ENCODE measurements at regions not wholly inside any gene's neighbourhood (a gene's known extent, or its start where the extent isn't known, plus 50 kb on each side); places are given as distances from the start of the nearest gene placed in this dataset.
"Not testable (repeated sequence)": the region's sequence is repeated elsewhere in the genome, so short reads cannot be mapped to it uniquely, and the experiment has no call there.

DNA sequence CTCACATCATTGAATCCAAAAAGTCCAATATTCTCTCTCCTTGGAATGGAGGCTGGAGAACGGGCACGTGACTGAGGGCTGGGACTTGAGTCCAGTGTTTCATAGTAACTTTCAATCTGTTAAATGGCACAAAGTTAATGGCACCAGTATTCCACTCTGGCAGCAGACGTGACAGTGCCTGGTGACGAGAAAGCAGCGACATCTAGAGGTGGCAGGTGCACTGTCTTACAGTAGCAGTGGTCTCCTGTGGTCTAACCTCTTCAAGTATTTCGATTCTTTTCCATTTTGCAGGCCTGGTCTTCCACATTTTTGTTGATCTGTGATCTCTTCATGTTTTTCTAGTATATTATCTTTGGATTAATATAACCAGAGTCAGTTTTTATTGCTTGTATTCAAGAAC lies 107.1 kb downstream of the OXSM start:
- no peak for FAIRE-seq

DNA sequence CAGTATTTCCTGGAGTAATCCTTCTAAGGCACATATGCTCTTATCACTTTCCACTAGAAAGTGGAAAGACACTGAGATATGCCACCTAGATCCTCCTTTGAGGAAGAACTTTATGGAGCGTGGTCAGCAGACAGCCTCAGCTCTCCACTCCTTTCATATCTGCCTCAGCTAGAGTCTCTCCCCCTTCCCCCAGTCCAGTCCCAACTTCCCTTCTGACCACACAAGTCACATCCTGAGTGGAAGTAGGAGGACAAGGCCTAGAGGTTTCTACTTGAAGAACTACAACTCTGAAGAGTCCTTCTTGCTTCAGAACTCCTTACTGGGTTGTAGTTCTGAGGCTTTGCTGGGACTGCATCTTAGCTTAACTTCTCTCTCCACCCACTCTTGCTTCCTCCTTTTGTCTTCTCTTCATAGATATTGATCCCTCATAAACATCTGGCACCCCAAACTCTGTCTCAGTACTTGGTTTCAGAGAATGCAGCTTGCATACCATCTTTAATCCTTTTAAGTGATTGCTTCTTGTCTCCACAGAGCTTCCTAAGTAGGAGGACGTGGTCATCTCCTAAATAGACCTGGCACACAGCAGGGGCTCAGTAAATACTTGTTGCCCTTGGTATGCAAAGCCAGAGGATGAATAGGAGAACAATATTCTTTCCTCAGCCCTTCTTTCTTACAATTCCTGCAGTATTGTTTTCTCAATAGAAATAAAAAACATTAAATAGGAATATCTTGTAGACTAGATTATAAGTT lies 109.6 kb downstream of the OXSM start:
- FAIRE-seq, result no peak

DNA sequence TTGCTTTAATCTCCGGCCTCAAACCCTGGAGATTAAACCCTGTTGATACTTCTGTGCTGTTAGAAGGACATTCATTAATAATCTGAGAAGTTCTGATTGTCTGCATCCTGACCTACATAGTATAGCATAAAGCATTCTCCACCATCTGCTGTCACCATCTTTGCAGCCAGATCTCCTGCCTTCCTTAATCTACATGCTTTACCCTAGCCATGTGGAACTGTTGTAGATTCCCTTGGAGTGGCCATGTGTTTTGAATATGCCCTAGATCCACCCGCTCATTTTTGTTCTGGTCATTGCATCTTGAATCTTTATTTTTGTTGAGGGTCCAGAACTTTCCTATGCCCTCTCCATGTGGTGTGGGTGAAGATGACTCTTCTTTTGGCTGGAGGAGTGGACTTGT lies 110.3 kb downstream of the OXSM start:
- no peak for FAIRE-seq

DNA sequence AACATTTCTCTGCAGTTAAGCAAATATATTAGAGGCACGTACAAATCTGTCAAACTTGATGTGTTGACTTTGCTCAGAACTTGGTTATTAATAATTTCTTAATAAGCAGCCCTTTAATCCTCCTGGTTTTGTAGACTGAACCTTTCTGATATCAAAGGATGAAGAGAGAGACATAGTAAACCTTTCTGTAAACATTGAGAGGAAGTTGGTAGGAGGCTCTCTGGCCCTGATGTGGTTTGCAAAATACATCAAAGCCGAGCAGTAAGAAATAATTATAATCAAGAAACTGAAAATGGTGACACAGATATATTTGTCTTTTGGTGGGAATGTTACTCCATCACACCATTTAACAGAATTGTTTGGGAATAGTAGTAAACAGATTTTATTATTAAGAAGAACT lies 111.9 kb downstream of the OXSM start:
- no peak for FAIRE-seq

DNA sequence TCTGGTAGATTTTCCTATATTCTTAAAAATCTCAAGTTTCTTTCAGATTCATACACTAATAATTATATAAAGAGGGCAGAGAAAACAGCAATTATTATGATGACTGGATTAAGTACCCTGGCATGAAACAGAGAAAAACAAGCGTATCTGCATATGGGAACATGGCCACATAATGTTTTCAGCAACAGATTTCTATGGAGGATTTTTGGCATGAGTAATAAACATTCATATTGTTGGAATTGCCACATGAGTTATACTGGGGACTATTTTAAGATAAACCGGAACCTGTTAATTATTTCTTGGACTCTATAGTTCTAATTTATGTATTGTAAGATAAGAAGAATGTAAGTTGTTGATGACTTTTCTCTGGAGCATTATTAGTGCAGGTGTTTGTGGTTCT lies 112.7 kb downstream of the OXSM start:
- FAIRE-seq, result no peak

DNA sequence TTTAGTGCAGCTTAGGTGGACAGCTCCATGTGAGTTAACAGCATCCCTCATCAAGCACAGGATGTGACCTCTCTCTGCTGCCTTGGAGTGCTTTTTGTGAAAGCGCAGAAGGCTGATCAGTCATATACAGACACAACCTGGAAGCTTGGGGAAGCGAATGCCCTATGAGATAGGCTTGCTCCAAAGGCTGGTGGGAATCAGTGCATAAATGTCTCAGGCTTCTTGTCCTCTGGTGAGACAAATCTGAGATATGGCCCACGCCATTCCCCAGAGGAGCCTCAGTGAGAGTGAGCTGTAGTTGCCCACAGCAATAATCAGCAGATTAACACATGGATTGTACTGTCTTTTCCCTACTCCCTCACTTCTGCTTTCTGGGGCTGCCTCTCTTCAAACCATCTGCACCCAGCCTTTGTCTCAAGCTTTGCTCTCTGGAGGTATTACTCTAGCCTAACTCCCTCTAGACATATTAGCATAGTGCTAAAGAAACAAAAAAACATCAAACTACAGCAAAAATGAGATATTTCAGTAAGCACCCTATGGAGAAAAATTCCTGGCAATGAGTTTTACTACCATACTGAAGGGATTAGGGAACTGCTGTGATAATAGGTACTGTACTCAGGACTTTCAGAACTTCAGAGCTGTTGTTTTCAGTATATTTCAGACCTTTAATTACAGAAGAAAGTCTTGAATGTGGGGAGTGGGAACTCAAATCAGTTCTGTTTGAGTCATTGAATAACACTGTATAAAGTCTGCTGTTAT lies 113.7 kb downstream of the OXSM start:
- no peak for FAIRE-seq

DNA sequence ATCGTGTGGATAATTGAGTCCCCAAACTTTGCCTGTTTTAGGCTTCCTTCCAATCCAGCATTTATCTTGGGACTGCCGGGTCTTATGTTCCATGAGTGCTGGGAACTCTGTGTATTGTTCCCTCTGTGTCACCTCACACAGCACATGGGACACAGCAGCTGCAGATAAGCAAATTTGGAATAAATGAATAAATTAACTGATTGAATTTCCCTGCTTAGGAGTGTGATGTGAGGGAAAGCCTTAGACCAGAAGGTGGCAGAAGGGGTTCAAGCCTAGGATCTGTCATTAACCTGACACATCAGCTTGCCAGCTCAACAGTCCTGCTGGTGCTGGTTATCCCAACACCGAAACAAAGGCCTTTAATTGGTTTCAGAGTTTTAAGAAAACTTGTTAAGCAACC lies 114.3 kb downstream of the OXSM start:
- no peak for FAIRE-seq

DNA sequence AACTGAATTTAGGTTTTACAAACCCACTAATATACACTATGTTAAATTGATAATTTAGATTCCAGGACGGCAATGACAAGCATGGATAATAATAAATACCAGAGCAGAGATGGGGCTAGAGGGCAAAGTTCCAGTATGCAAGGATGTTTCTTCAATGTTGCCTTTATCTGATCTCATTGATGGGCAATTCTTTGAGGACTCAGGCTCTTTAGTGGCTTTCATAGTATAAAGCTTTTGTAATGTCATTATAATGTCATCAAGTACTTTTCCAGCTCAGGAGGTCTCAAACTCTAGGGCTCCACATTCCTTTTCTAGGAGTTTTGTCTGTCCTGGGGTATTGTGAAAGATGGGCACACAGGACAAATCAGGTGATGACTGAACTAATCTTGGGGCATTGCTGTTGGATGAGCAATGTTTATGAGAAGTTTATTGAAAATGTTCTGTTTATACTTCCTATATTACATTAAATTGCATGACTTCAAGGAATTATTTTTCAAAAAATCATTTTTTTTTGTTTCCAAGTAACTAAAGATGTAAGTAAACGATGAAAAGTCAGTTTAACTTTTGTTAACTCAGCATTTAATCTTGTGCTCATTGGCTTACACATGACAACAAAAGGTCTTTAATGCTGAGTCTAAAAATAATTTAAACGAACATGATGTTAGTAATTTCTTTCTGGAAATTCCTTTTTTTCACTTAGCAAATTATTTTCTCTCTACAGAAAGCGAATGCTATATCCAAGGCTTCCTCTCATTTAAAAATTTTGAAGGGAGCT lies 116.4 kb downstream of the OXSM start:
- FAIRE-seq, result no peak

DNA sequence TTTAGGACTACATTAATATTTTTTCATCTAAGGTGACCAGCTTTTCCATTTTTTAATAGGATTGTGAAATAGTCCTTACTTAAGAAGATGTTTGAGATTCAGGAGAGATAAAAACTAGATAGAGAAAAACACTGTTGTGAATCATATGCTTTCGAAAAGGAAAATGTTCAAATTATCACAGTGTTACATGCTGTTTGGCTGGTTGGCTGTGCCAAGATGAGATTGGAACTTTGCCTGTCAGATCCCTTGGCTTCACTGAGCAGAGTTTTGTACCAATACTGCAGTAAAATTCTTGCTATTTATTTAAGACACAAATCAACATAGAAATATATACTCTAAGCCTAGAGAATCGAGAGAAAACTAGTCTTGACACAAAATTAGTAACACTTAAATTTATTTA lies 117.2 kb downstream of the OXSM start:
- FAIRE-seq, result no peak

DNA sequence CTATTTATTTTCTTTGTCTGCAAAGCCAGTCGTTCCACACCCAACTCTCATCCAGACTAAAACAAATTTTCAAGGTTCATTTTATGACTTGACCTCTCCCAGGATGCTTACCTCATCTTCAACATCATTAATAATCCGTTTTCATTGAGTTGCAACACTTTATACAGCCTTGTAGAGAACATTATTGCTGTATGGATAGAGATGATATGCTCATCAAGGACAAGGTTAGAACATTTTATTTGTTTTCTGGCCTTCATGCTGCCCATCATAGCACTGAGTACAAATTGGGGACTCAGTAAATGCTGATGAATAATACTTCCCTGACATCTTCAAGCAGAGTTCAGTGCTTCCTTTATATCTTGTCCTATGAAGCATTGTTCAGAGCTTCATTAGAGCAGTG lies 120.2 kb downstream of the OXSM start:
- no peak for FAIRE-seq

DNA sequence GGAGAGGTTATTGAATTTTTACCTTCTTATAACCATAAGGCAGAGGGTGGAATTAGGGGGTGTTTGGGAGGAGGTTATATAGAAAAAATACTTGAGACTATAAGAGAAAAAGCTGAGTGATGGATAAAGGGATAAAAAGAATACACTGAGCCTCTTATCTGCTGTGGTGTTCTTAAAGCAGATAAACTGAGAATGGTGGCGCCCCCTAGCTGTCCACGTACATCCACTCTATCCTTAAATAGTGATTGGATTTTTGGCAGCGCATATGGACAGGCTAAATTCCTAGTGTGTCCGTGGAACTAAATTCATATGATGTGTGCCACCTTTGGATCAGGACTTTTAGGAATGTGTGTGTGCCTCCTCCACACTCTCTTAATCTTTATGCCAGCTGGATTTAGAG lies 121.1 kb downstream of the OXSM start:
- FAIRE-seq, result no peak

DNA sequence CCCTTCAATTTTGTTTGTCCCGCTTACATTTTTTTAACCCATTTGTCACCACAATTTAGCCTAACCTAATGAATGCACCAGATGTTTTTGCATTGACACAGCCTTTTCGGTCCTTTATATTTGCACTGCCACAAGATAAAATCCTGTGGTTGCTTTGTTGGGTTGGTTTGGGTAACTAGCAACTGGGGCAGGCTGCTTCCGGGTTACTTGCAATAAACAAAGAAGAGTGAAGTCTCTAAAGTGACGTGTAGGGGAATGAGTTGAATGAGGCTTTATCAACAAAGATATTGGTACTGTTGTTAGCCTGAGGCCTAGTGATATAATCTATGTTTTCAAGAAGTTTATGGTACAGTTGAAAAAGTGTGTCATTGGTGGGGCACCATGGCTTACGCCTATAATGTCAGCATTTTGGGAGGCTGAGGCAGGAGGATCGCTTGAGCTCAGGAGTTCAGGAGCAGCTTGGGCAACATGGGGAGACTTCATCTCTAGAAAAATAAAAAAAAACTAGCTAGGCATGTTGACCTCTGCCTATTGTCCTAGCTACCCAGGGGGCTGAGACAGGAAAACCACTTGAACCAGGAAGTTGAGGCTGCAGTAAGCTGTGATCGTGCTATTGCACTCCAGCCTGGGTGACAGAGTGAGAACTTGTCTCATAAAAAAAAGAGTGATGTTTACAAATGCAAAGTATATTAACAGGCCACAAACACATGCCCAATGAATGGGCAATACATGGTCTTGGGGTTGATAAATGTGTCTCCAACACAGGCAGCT lies 121.8 kb downstream of the OXSM start:
- no peak for FAIRE-seq

DNA sequence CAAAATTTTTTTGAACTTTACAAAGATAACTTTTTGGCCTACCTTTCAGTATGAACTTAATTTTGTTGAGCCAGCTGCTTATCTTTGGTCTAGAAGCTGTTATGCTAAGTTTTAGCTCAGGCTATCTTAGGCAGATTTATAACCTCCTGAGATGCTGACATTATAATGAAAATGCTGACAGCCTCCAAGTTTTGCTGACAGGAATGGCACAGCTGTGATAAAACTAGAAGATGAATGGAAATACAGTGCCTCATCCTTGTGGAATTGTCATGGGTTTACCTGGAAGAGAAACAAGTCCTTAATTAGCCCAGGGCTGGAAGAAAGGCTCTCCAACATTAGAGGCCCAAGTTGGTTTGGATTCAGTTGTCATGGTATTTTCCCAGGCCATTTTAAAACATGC lies 123.3 kb downstream of the OXSM start:
- FAIRE-seq, result no peak

DNA sequence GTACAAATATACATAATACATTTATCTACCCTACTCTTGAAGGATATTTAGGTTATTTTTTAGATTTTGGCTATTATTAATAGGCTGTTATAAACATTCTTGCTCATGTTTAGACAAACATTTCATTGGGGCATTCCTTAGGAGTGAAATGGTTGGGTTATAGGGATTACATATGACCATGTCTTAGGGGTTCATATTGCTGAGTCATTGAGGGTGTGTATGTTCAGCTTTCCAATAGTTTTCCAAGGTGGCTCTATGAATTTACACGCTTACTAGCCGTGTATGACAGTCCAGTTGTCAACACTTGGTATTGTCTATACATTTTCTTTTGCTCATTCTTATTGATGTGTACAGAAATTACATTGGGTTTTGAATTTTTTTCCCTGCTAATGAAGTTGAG lies 125.8 kb downstream of the OXSM start:
- no peak for FAIRE-seq

DNA sequence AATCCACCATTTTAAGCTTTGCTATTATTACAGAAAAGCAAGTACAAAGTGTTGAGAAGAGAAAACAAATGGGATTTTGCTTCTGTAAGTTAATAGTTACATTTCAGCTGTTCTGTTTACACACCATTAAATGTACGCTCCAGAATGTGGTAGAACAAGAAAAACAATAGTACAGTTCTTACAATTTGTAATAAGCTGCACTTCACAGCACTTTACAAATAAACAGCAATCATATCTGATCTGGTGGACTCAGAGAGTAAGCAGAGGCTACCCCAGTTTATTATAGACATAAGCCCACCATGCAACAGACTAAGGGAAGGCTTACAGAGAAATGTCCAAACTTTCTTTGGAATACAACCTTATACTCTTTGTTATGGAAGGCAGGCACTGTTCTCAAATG lies 126.4 kb downstream of the OXSM start:
- FAIRE-seq, result no peak

DNA sequence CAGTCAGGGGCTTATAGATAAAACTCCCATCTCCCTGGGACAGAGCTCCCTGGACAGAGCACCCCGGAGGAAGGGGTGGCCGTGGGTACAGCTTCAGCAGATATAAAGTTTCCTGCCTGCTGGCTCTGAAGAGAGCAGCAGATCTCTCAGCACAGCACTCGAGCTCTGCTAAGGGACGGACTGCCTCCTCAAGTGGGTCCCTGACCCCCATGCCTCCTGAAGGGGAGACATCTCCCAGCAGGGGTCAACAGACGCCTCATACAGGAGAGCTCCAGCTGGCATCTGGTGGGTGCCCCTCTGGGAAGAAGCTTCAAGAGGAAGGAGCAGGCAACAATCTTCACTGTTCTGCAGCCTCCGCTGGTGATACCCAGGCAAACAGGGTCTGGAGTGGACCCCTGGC lies 142.1 kb downstream of the OXSM start:
- not testable (repeated sequence) for FAIRE-seq

DNA sequence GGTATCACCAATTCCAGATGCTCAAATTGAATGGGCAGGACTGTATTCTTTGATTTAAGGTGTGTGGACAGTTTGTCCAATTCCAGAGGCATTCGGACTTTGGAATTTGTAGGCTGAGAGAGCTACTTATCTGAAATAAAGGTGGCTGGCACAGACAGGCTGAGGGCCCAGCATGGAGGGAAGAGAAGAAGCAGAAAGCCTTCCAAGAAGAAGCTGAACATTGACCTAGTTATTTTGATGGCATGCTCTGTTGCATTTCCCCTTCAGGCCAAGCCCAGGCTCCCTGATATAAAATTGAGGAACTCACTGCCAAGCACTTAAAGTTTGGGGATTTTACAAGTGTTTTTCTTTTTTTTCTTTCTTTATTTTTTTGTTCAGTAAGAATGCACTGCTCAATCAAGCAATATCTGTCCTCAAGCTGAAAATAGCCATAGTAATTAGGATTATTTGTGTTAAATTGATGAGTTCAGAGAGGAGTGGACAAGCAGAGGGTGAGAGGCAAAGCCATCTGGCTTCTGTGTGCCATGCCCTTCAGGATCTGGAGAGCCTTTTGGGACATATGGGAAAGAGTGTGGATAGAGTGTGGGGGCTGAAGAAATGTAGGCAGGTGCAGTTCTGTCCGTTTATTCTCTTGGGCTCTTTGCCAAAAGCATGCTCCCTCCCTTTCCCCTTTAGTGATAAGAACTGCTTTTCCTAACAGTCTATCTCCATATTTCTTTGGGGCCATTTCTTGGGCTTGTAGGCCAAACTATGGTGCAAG lies 148.9 kb downstream of the OXSM start:
- no peak for FAIRE-seq

DNA sequence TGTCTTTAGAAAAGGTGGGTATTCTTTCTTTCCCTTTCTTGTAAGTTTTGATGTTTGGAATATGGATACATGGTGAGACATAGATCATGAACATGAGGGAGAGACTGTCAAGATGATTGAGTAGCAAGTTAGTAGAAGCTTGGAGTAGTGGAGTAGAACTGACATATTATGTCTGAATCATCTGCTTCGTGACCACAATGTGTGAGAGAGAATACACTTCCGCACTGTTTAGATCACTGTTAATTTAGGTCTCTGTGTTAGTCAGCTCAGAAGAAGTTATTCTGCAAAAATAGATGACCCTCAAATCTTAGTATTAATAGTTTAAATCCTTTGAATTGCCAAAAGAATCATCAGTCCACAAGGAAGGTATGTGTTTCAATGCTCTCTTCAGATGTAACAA lies 151.0 kb downstream of the OXSM start:
- no peak for FAIRE-seq

DNA sequence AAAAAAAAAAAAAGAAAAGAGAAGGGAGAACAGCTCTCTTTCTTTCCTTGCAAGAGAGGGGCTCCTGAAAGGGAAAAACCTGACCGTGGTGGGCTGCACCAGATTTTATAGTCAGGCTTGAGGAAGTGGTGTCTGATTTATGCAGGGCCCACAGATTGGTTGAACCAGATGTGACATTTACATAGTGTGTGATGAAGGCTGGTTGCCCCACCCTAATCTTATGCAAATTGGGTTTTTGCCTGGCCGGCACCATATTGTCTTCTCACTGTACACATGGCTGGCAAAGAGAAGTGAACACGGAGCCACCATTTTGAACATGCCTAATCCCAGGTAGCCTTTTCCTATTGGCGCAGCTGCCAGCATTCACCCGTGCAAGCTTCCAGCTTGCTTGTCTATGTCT lies 154.4 kb downstream of the OXSM start:
- FAIRE-seq, result no peak

DNA sequence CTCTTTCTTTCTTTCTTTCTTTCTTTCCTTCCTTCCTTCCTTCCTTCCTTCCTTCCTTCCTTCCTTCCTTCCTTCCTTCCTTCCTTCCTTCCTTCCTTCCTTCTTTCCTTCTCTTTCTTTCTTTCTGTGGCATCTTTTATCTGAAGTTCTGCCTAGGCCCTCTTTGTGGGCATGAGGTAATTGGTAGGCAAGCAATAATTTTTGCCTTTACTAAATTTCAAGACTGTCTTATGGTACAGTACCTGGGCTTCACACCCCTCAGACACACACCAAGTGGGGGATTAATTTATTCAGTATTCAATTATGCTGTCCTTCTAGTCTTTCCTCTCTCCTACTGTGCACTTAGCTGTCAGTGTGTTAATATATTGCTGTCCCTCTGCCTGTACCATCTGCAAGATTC lies 155.5 kb downstream of the OXSM start:
- FAIRE-seq, result no peak

DNA sequence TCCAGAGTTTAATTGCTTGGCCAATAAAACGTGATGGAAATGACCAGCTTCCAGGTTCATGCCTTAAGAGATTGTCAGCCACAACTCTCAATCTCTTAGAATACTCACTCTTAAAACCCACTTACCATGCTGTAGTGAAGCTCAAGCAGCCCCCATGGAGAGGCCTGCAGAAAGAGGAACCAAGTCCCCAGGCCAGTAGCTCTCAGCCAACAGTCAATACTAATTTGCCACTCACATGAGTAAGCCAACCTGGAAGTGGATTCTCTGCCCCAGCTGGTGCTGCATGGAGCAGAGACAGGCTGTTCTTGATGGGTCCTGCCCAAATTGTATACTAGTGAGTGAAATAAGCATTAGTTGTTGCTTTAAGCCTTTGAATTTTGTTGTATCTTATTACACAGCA lies 155.9 kb downstream of the OXSM start:
- FAIRE-seq, result no peak

DNA sequence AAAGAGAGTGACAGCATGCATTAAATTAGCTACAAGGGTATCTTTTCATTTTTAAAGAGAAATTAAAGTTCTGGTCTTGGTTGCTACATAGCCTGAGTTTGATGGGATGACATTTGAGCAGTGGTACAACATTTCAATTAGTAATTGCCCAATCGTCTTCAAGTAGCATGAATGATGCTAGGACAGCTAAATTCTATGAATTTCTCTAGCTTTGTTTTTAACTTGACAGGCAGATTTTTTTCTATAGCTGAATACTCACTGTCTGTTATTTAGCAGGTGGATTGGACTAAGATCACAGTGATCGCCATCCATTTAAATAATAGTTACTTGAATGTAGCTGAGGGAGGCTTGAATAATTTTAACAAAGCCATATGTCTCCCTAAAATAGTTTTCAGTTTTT lies 162.2 kb downstream of the OXSM start:
- no peak for FAIRE-seq

Data from islet of Langerhans (tissue), 1 donor.